Osteocyte (in vitro differentiated cells): ENCODE measurements at regions not wholly inside any gene's neighbourhood (a gene's known extent, or its start where the extent isn't known, plus 50 kb on each side); places are given as distances from the start of the nearest gene placed in this dataset.

Experiments
- DNase-seq: peaks from one replicate; pipeline ENCODE4 v3.0.0; 2021; ENCODE audit warnings: mixed read lengths; ENCODE audit not compliant: unreplicated experiment; ENCODE audit errors: extremely low spot score
- H3K27ac Mint-ChIP-seq: one replicate; pipeline ENCODE4 v1.8.0; 2021; ENCODE audit warnings: mild to moderate bottlenecking, mixed read lengths; ENCODE audit not compliant: unreplicated experiment
- H3K27me3 Mint-ChIP-seq: one replicate; pipeline ENCODE4 v1.8.0; 2021; ENCODE audit warnings: mixed read lengths; ENCODE audit not compliant: unreplicated experiment
- H3K36me3 Mint-ChIP-seq: one replicate; pipeline ENCODE4 v1.8.0; 2021; ENCODE audit warnings: mixed read lengths; ENCODE audit not compliant: unreplicated experiment
- H3K4me1 Mint-ChIP-seq: one replicate; pipeline ENCODE4 v1.8.0; 2021; ENCODE audit warnings: mixed read lengths; ENCODE audit not compliant: unreplicated experiment
- H3K4me3 Mint-ChIP-seq: one replicate; pipeline ENCODE4 v1.8.0; 2021; ENCODE audit warnings: mild to moderate bottlenecking, moderate library complexity, mixed read lengths; ENCODE audit not compliant: unreplicated experiment
- H3K9me3 Mint-ChIP-seq: one replicate; pipeline ENCODE4 v1.8.0; 2021; ENCODE audit warnings: mixed read lengths; ENCODE audit not compliant: unreplicated experiment
- TF ChIP-seq, protein P1 (sequence below): fragments of 200-600 bp; sonication (generic); IDR thresholded peaks from 2 replicates; pipeline ENCODE4 v1.5.0; 2021; ENCODE audit warnings: antibody characterized with exemption, mild to moderate bottlenecking, moderate library complexity

- H3K27me3 Mint-ChIP-seq = no peaks in the 10 kb centered on the region
- TF ChIP-seq, protein P1, sequence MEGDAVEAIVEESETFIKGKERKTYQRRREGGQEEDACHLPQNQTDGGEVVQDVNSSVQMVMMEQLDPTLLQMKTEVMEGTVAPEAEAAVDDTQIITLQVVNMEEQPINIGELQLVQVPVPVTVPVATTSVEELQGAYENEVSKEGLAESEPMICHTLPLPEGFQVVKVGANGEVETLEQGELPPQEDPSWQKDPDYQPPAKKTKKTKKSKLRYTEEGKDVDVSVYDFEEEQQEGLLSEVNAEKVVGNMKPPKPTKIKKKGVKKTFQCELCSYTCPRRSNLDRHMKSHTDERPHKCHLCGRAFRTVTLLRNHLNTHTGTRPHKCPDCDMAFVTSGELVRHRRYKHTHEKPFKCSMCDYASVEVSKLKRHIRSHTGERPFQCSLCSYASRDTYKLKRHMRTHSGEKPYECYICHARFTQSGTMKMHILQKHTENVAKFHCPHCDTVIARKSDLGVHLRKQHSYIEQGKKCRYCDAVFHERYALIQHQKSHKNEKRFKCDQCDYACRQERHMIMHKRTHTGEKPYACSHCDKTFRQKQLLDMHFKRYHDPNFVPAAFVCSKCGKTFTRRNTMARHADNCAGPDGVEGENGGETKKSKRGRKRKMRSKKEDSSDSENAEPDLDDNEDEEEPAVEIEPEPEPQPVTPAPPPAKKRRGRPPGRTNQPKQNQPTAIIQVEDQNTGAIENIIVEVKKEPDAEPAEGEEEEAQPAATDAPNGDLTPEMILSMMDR = no peak
- H3K4me3 Mint-ChIP-seq = no peak overlapping the region
- peaks cover 2% of the 10 kb centered on the region for H3K36me3 Mint-ChIP-seq
- no peak overlapping the region for H3K27ac Mint-ChIP-seq
- no peak for DNase-seq
- H3K4me1 Mint-ChIP-seq = no peaks in the 10 kb centered on the region
- peaks cover 33% of the 10 kb centered on the region for H3K9me3 Mint-ChIP-seq
Measured at GRCh38 chr6:159331451-159331850, 162.3 kb downstream of the FNDC1 start.

GRCh38 chr6:159329081-159329480 lies 159.9 kb downstream of the FNDC1 start:
- no peak overlapping the region for H3K27ac Mint-ChIP-seq
- peaks cover 23% of the 10 kb centered on the region for H3K9me3 Mint-ChIP-seq
- no peaks in the 10 kb centered on the region for H3K4me1 Mint-ChIP-seq
- H3K36me3 Mint-ChIP-seq = peaks cover 2% of the 10 kb centered on the region
- H3K27me3 Mint-ChIP-seq = no peaks in the 10 kb centered on the region
- no peak overlapping the region for H3K4me3 Mint-ChIP-seq
- no peak for DNase-seq
- TF ChIP-seq, protein P1 = no peak

GRCh38 chr6:159328052-159328451 lies 158.9 kb downstream of the FNDC1 start:
- no peak overlapping the region for H3K27ac Mint-ChIP-seq
- no peaks in the 10 kb centered on the region for H3K27me3 Mint-ChIP-seq
- no peaks in the 10 kb centered on the region for H3K4me1 Mint-ChIP-seq
- no peaks in the 10 kb centered on the region for H3K36me3 Mint-ChIP-seq
- peaks cover 13% of the 10 kb centered on the region for H3K9me3 Mint-ChIP-seq
- TF ChIP-seq, protein P1 = no peak
- H3K4me3 Mint-ChIP-seq = no peak overlapping the region
- DNase-seq = no peak

- DNase-seq = no peak
- H3K27ac Mint-ChIP-seq = no peak overlapping the region
- no peaks in the 10 kb centered on the region for H3K4me1 Mint-ChIP-seq
- H3K4me3 Mint-ChIP-seq = no peak overlapping the region
- TF ChIP-seq, protein P1 = no peak
- H3K27me3 Mint-ChIP-seq = no peaks in the 10 kb centered on the region
- H3K36me3 Mint-ChIP-seq = no peaks in the 10 kb centered on the region
- peaks cover 3% of the 10 kb centered on the region for H3K9me3 Mint-ChIP-seq
Measured at GRCh38 chr6:159325476-159325875, 156.3 kb downstream of the FNDC1 start.

DNA sequence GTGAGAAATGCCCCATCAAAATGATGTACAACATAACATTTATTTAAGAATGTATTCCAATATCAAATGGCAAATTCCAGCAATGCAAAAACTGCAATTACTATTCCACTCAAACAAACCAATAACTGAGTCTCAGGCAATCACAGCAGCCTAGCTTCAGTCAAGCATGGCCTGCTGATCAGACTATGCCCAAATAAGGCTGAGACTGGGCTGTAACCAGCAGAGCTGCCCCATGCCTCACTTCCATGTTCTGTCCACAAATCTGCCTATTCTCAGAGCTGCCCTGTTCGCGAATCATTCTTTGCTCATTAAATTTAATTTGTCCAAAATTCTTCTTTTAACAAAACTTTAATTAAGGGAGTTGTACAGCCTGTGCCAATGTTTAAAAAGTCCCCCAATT lies 155.4 kb downstream of the FNDC1 start:
- no peaks in the 10 kb centered on the region for H3K4me1 Mint-ChIP-seq
- H3K36me3 Mint-ChIP-seq = no peaks in the 10 kb centered on the region
- H3K9me3 Mint-ChIP-seq = peaks cover 3% of the 10 kb centered on the region
- H3K4me3 Mint-ChIP-seq = no peak overlapping the region
- DNase-seq = no peak
- no peaks in the 10 kb centered on the region for H3K27me3 Mint-ChIP-seq
- TF ChIP-seq, protein P1 = no peak
- no peak overlapping the region for H3K27ac Mint-ChIP-seq
